ENCODE measurements at regions not wholly inside any gene's neighbourhood (a gene's known extent, or its start where the extent isn't known, plus 50 kb on each side); places are given as distances from the start of the nearest gene placed in this dataset.

- no peak for TF ChIP-seq NR3C1 (CRISPR knock-in tag; conservative IDR thresholded peaks at IDR 0.05; ENCODE audit: low read depth)
- no peak for TF ChIP-seq SMAD3 (CRISPR knock-in tag; IDR thresholded peaks at IDR 0.05; ENCODE audit: borderline replicate concordance)
- TF ChIP-seq CTCF (IDR thresholded peaks at IDR 0.05), result no peak
- no peak for TF ChIP-seq MAX (CRISPR knock-in tag; IDR thresholded peaks at IDR 0.05)
- TF ChIP-seq AFF4 (CRISPR knock-in tag; IDR thresholded peaks at IDR 0.05; ENCODE audit: borderline replicate concordance), result no peak
- no peak for TF ChIP-seq ZNF671 (CRISPR knock-in tag; IDR thresholded peaks at IDR 0.05)
- no peak for TF ChIP-seq ATF3 (CRISPR knock-in tag; conservative IDR thresholded peaks at IDR 0.05)
- no peak for TF ChIP-seq CDX4 (CRISPR knock-in tag; IDR thresholded peaks at IDR 0.05; ENCODE audit: borderline replicate concordance)
- no peak for TF ChIP-seq FOXP1 (CRISPR knock-in tag; IDR thresholded peaks at IDR 0.05; ENCODE audit: borderline replicate concordance)
- TF ChIP-seq TCF7 (CRISPR knock-in tag; IDR thresholded peaks at IDR 0.05; ENCODE audit: low read depth), result no peak
- no peak for TF ChIP-seq USF2 (CRISPR knock-in tag; IDR thresholded peaks at IDR 0.05)
- no peak for TF ChIP-seq ZNF425 (CRISPR knock-in tag; conservative IDR thresholded peaks at IDR 0.05)
- no peak for TF ChIP-seq AR (CRISPR knock-in tag; IDR thresholded peaks at IDR 0.05)
- TF ChIP-seq ESRRA (CRISPR knock-in tag; IDR thresholded peaks at IDR 0.05; ENCODE audit: borderline replicate concordance), result no peak
These were observed 198.2 kb upstream of the MCTP2 start for GRCh38 chr15:94033014-94033682.
